WTC11 (cell line): ENCODE measurements at regions not wholly inside any gene's neighbourhood (a gene's known extent, or its start where the extent isn't known, plus 50 kb on each side); places are given as distances from the start of the nearest gene placed in this dataset.

ENCODE experiments used
- ATAC-seq: fragments of 200-7000 bp; cut with Tn5 transposase; 2 replicates; pipeline ENCODE4 v1.10.0; 2021; ENCODE audit warnings: mild to moderate bottlenecking, moderate library complexity
- CTCF ChIA-PET: fragments of 300-600 bp; sonication (Branson Sonifier 250); formaldehyde crosslinking; loops from one replicate; lab custom pipeline; 2021; ENCODE audit warnings: antibody characterized with exemption; lab: Charles Lee
- POLR2A ChIA-PET: fragments of 350-600 bp; sonication (Branson Sonifier 250); formaldehyde crosslinking; loops from one replicate; lab custom pipeline; 2021; ENCODE audit warnings: antibody characterized with exemption; lab: Charles Lee
- DNase-seq: peaks from one replicate; pipeline ENCODE4 v3.0.0; 2021; ENCODE audit warnings: low spot score
- H3K27ac Mint-ChIP-seq: 2 replicates; pipeline ENCODE4 v1.8.0; 2021; ENCODE audit warnings: mixed read lengths
- H3K27me3 Mint-ChIP-seq: 2 replicates; pipeline ENCODE4 v1.8.0; 2021; ENCODE audit warnings: low read depth, mild to moderate bottlenecking, moderate library complexity, mixed read lengths
- H3K36me3 Mint-ChIP-seq: 2 replicates; pipeline ENCODE4 v1.8.0; 2021; ENCODE audit warnings: mixed read lengths
- H3K4me1 Mint-ChIP-seq: 2 replicates; pipeline ENCODE4 v1.8.0; 2022; ENCODE audit warnings: mixed read lengths
- H3K4me3 Mint-ChIP-seq: 2 replicates; pipeline ENCODE4 v1.8.0; 2021; ENCODE audit warnings: mild to moderate bottlenecking, moderate library complexity, mixed read lengths
- H3K9me3 Mint-ChIP-seq: 2 replicates; pipeline ENCODE4 v1.8.0; 2021; ENCODE audit warnings: mixed read lengths
- CBFB ChIP-seq: sonication (generic); formaldehyde crosslinking; IDR thresholded peaks from 2 replicates; pipeline ENCODE4 v1.8.1; 2022; ENCODE audit warnings: mild to moderate bottlenecking, low read depth, missing genetic modification reagents
- CREM ChIP-seq: sonication (generic); formaldehyde crosslinking; IDR thresholded peaks from 2 replicates; pipeline ENCODE4 v1.8.1; 2022; ENCODE audit warnings: mild to moderate bottlenecking, missing genetic modification reagents, moderate library complexity
- NR3C1 ChIP-seq: sonication (generic); formaldehyde crosslinking; conservative IDR thresholded peaks from 2 replicates; pipeline ENCODE4 v1.8.1; 2023; ENCODE audit warnings: low read depth, mild to moderate bottlenecking, missing genetic modification reagents
- RORB ChIP-seq: fragments of 250-450 bp; sonication (Bioruptor Pico); IDR thresholded peaks from 2 replicates; pipeline ENCODE4 v1.9.0; 2021; ENCODE audit warnings: mild to moderate bottlenecking
- SP1 ChIP-seq: sonication (generic); formaldehyde crosslinking; conservative IDR thresholded peaks from 2 replicates; pipeline ENCODE4 v1.8.1; 2022; ENCODE audit warnings: missing genetic modification reagents
- ZNF121 ChIP-seq: sonication (generic); formaldehyde crosslinking; IDR thresholded peaks from 2 replicates; pipeline ENCODE4 v1.8.0; 2023; ENCODE audit warnings: missing genetic modification reagents
- ZNF138 ChIP-seq: sonication (generic); formaldehyde crosslinking; conservative IDR thresholded peaks from 2 replicates; pipeline ENCODE4 v1.8.1; 2022; ENCODE audit warnings: mild to moderate bottlenecking, moderate library complexity, missing genetic modification reagents
- ZNF263 ChIP-seq: sonication (generic); formaldehyde crosslinking; IDR thresholded peaks from 2 replicates; pipeline ENCODE4 v1.8.1; 2022; ENCODE audit warnings: low read depth, mild to moderate bottlenecking, moderate library complexity, missing genetic modification reagents
- ZNF317 ChIP-seq: sonication (generic); formaldehyde crosslinking; IDR thresholded peaks from 2 replicates; pipeline ENCODE4 v1.8.1; 2023; ENCODE audit warnings: low read depth, mild to moderate bottlenecking, moderate library complexity, missing genetic modification reagents, borderline replicate concordance
- ZNF671 ChIP-seq: fragments of 250-450 bp; sonication (Bioruptor Pico); IDR thresholded peaks from 2 replicates; pipeline ENCODE4 v1.8.0; 2021; ENCODE audit warnings: mild to moderate bottlenecking
- TF ChIP-seq, protein P1 (sequence below): sonication (generic); formaldehyde crosslinking; IDR thresholded peaks from 2 replicates; pipeline ENCODE4 v1.8.1; 2022; ENCODE audit warnings: low read depth, missing genetic modification reagents, borderline replicate concordance
- TF ChIP-seq, protein P2 (sequence below): sonication (generic); formaldehyde crosslinking; IDR thresholded peaks from 2 replicates; pipeline ENCODE4 v1.8.1; 2023; ENCODE audit warnings: mild to moderate bottlenecking, missing genetic modification reagents
- TF ChIP-seq, protein P3 (sequence below): sonication (generic); formaldehyde crosslinking; IDR thresholded peaks from 2 replicates; pipeline ENCODE4 v1.8.0; 2022; ENCODE audit warnings: missing genetic modification reagents
- TF ChIP-seq, protein P4 (sequence below): fragments of 250-450 bp; sonication (Bioruptor Pico); IDR thresholded peaks from 2 replicates; pipeline ENCODE4 v1.9.0; 2021; ENCODE audit warnings: mild to moderate bottlenecking, borderline replicate concordance
- TF ChIP-seq, protein P5 (sequence below): sonication (generic); formaldehyde crosslinking; conservative IDR thresholded peaks from 2 replicates; pipeline ENCODE4 v1.8.1; 2023; ENCODE audit warnings: mild to moderate bottlenecking, low read depth, missing genetic modification reagents, moderate library complexity
- TF ChIP-seq, protein P6 (sequence below): sonication (generic); formaldehyde crosslinking; IDR thresholded peaks from 2 replicates; pipeline ENCODE4 v1.8.1; 2023; ENCODE audit warnings: mild to moderate bottlenecking, missing genetic modification reagents
- TF ChIP-seq, protein P7 (sequence below): sonication (generic); formaldehyde crosslinking; IDR thresholded peaks from 2 replicates; pipeline ENCODE4 v1.8.0; 2022; ENCODE audit warnings: mild to moderate bottlenecking, missing genetic modification reagents
- TF ChIP-seq, protein P8 (sequence below): sonication (generic); formaldehyde crosslinking; IDR thresholded peaks from 2 replicates; pipeline ENCODE4 v1.8.1; 2022; ENCODE audit warnings: mild to moderate bottlenecking, missing genetic modification reagents, moderate library complexity, borderline replicate concordance

DNA sequence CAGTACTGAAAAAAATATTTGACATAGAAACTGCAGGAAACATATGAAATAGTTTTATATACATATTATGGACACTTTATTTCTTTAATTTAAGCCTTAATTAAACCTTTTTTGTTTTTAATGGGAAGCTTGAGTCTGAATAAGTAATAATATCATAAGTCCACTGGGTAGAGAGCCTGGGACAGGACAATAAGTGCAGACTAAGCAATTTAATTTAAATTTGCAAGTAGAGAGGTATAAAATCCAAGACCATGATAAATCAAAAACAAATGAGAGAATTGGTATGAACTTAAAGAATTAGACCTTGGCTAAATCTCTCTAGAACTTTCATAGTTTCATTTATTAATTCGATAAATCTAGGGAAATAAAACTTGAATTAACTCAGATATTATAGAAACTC, 571.2 kb downstream of the ARAP2 start (continued):
- TF ChIP-seq SP1 (CRISPR knock-in tag): no peak

DNA sequence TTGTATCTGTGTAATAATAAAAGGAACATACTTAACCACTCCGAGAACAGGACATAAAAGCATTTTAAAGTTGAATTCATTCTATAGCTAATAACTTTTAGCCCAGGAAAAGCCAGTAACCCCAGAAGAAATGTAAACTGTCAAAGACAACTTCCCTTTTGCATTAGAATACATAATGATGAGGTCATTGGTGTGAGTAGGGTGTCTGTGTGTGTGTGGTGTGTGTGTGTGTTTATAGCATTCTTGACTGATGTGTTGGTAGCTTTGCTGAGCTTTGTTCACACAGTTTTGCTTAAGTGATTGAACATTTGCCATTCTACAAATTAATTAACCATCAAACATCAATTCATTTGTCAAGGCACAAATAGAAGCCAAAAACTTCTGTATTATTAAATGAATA, 559.6 kb downstream of the ARAP2 start:
- TF ChIP-seq ZNF138 (CRISPR knock-in tag): no peak
- TF ChIP-seq, protein P1, sequence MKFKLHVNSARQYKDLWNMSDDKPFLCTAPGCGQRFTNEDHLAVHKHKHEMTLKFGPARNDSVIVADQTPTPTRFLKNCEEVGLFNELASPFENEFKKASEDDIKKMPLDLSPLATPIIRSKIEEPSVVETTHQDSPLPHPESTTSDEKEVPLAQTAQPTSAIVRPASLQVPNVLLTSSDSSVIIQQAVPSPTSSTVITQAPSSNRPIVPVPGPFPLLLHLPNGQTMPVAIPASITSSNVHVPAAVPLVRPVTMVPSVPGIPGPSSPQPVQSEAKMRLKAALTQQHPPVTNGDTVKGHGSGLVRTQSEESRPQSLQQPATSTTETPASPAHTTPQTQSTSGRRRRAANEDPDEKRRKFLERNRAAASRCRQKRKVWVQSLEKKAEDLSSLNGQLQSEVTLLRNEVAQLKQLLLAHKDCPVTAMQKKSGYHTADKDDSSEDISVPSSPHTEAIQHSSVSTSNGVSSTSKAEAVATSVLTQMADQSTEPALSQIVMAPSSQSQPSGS (CRISPR knock-in tag): no peak
- no peak for TF ChIP-seq ZNF317 (CRISPR knock-in tag)
- no peak for TF ChIP-seq RORB
- TF ChIP-seq, protein P2, sequence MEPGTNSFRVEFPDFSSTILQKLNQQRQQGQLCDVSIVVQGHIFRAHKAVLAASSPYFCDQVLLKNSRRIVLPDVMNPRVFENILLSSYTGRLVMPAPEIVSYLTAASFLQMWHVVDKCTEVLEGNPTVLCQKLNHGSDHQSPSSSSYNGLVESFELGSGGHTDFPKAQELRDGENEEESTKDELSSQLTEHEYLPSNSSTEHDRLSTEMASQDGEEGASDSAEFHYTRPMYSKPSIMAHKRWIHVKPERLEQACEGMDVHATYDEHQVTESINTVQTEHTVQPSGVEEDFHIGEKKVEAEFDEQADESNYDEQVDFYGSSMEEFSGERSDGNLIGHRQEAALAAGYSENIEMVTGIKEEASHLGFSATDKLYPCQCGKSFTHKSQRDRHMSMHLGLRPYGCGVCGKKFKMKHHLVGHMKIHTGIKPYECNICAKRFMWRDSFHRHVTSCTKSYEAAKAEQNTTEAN (CRISPR knock-in tag): no peak
- TF ChIP-seq, protein P3, sequence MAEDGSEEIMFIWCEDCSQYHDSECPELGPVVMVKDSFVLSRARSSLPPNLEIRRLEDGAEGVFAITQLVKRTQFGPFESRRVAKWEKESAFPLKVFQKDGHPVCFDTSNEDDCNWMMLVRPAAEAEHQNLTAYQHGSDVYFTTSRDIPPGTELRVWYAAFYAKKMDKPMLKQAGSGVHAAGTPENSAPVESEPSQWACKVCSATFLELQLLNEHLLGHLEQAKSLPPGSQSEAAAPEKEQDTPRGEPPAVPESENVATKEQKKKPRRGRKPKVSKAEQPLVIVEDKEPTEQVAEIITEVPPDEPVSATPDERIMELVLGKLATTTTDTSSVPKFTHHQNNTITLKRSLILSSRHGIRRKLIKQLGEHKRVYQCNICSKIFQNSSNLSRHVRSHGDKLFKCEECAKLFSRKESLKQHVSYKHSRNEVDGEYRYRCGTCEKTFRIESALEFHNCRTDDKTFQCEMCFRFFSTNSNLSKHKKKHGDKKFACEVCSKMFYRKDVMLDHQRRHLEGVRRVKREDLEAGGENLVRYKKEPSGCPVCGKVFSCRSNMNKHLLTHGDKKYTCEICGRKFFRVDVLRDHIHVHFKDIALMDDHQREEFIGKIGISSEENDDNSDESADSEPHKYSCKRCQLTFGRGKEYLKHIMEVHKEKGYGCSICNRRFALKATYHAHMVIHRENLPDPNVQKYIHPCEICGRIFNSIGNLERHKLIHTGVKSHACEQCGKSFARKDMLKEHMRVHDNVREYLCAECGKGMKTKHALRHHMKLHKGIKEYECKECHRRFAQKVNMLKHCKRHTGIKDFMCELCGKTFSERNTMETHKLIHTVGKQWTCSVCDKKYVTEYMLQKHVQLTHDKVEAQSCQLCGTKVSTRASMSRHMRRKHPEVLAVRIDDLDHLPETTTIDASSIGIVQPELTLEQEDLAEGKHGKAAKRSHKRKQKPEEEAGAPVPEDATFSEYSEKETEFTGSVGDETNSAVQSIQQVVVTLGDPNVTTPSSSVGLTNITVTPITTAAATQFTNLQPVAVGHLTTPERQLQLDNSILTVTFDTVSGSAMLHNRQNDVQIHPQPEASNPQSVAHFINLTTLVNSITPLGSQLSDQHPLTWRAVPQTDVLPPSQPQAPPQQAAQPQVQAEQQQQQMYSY (CRISPR knock-in tag): no peak
- TF ChIP-seq, protein P4, sequence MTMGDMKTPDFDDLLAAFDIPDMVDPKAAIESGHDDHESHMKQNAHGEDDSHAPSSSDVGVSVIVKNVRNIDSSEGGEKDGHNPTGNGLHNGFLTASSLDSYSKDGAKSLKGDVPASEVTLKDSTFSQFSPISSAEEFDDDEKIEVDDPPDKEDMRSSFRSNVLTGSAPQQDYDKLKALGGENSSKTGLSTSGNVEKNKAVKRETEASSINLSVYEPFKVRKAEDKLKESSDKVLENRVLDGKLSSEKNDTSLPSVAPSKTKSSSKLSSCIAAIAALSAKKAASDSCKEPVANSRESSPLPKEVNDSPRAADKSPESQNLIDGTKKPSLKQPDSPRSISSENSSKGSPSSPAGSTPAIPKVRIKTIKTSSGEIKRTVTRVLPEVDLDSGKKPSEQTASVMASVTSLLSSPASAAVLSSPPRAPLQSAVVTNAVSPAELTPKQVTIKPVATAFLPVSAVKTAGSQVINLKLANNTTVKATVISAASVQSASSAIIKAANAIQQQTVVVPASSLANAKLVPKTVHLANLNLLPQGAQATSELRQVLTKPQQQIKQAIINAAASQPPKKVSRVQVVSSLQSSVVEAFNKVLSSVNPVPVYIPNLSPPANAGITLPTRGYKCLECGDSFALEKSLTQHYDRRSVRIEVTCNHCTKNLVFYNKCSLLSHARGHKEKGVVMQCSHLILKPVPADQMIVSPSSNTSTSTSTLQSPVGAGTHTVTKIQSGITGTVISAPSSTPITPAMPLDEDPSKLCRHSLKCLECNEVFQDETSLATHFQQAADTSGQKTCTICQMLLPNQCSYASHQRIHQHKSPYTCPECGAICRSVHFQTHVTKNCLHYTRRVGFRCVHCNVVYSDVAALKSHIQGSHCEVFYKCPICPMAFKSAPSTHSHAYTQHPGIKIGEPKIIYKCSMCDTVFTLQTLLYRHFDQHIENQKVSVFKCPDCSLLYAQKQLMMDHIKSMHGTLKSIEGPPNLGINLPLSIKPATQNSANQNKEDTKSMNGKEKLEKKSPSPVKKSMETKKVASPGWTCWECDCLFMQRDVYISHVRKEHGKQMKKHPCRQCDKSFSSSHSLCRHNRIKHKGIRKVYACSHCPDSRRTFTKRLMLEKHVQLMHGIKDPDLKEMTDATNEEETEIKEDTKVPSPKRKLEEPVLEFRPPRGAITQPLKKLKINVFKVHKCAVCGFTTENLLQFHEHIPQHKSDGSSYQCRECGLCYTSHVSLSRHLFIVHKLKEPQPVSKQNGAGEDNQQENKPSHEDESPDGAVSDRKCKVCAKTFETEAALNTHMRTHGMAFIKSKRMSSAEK (CRISPR knock-in tag): no peak
- TF ChIP-seq, protein P5, sequence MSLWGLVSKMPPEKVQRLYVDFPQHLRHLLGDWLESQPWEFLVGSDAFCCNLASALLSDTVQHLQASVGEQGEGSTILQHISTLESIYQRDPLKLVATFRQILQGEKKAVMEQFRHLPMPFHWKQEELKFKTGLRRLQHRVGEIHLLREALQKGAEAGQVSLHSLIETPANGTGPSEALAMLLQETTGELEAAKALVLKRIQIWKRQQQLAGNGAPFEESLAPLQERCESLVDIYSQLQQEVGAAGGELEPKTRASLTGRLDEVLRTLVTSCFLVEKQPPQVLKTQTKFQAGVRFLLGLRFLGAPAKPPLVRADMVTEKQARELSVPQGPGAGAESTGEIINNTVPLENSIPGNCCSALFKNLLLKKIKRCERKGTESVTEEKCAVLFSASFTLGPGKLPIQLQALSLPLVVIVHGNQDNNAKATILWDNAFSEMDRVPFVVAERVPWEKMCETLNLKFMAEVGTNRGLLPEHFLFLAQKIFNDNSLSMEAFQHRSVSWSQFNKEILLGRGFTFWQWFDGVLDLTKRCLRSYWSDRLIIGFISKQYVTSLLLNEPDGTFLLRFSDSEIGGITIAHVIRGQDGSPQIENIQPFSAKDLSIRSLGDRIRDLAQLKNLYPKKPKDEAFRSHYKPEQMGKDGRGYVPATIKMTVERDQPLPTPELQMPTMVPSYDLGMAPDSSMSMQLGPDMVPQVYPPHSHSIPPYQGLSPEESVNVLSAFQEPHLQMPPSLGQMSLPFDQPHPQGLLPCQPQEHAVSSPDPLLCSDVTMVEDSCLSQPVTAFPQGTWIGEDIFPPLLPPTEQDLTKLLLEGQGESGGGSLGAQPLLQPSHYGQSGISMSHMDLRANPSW (CRISPR knock-in tag): no peak
- no peak for TF ChIP-seq CBFB (CRISPR knock-in tag)
- TF ChIP-seq ZNF263: no peak
- TF ChIP-seq, protein P6, sequence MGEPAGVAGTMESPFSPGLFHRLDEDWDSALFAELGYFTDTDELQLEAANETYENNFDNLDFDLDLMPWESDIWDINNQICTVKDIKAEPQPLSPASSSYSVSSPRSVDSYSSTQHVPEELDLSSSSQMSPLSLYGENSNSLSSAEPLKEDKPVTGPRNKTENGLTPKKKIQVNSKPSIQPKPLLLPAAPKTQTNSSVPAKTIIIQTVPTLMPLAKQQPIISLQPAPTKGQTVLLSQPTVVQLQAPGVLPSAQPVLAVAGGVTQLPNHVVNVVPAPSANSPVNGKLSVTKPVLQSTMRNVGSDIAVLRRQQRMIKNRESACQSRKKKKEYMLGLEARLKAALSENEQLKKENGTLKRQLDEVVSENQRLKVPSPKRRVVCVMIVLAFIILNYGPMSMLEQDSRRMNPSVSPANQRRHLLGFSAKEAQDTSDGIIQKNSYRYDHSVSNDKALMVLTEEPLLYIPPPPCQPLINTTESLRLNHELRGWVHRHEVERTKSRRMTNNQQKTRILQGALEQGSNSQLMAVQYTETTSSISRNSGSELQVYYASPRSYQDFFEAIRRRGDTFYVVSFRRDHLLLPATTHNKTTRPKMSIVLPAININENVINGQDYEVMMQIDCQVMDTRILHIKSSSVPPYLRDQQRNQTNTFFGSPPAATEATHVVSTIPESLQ (CRISPR knock-in tag): no peak
- no peak for TF ChIP-seq ZNF671 (CRISPR knock-in tag)
- TF ChIP-seq ZNF121 (CRISPR knock-in tag): no peak
- TF ChIP-seq NR3C1 (CRISPR knock-in tag): no peak
- TF ChIP-seq CREM (CRISPR knock-in tag): no peak
- TF ChIP-seq, protein P7, sequence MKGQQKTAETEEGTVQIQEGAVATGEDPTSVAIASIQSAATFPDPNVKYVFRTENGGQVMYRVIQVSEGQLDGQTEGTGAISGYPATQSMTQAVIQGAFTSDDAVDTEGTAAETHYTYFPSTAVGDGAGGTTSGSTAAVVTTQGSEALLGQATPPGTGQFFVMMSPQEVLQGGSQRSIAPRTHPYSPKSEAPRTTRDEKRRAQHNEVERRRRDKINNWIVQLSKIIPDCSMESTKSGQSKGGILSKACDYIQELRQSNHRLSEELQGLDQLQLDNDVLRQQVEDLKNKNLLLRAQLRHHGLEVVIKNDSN (CRISPR knock-in tag): no peak
- TF ChIP-seq, protein P8, sequence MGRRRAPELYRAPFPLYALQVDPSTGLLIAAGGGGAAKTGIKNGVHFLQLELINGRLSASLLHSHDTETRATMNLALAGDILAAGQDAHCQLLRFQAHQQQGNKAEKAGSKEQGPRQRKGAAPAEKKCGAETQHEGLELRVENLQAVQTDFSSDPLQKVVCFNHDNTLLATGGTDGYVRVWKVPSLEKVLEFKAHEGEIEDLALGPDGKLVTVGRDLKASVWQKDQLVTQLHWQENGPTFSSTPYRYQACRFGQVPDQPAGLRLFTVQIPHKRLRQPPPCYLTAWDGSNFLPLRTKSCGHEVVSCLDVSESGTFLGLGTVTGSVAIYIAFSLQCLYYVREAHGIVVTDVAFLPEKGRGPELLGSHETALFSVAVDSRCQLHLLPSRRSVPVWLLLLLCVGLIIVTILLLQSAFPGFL (CRISPR knock-in tag): no peak
- TF ChIP-seq, all 79 proteins: peak for 0
- CTCF ChIA-PET: no interaction called here
- Mint-ChIP-seq H3K9me3 (peaks cover 57% of the 10 kb centered on the region), H3K36me3 (peaks cover 26% of the 10 kb centered on the region), H3K4me1 (no peaks in the 10 kb centered on the region), H3K4me3 (no peak overlapping the region), H3K27ac (no peak overlapping the region), H3K27me3 (peaks cover 9% of the 10 kb centered on the region; the same call in 1 of the 2 replicates)
- POLR2A ChIA-PET: no interaction called here
- DNase-seq (no peak), ATAC-seq (no peak)
